Keratinocyte (primary cell): ENCODE measurements at regions not wholly inside any gene's neighbourhood (a gene's known extent, or its start where the extent isn't known, plus 50 kb on each side); places are given as distances from the start of the nearest gene placed in this dataset.

Source experiments
- DNase-seq: peaks from one replicate; pipeline ENCODE4 v3.0.0-alpha.2; 2011; ENCODE audit warnings: low read depth, missing footprints, low spot score
- FAIRE-seq: peaks from 2 replicates; lab custom pipeline; 2011; peaks lifted over from hg19 to GRCh38; lab: Jason Lieb, UNC
- H2AFZ ChIP-seq: 2 replicates; pipeline ENCODE4 v1.6.0; 2012; ENCODE audit warnings: low read length, control low read depth, inconsistent platforms; ENCODE audit not compliant: control insufficient read depth
- H3K27ac ChIP-seq: 2 replicates; pipeline ENCODE4 v1.5.1; 2011; ENCODE audit warnings: low read length; ENCODE audit not compliant: control insufficient read depth, insufficient read depth
- H3K27me3 ChIP-seq: 3 replicates; pipeline ENCODE4 v1.6.0; 2011; ENCODE audit warnings: low read length; ENCODE audit not compliant: control insufficient read depth, insufficient read depth; ENCODE audit errors: extremely low read depth
- H3K36me3 ChIP-seq, 2 experiments: 2 replicates in 1 of 2; 3 replicates in 1 of 2; pipeline ENCODE4 v1.5.1; 2011; ENCODE audit warnings: low read length in 2 of 2, mild to moderate bottlenecking in 1 of 2; ENCODE audit not compliant: control insufficient read depth in 2 of 2, insufficient read depth in 2 of 2; ENCODE audit errors: extremely low read depth in 1 of 2
- H3K4me1 ChIP-seq: 3 replicates; pipeline ENCODE4 v1.5.1; 2011; ENCODE audit warnings: low read length; ENCODE audit not compliant: control insufficient read depth, insufficient read depth; ENCODE audit errors: extremely low read depth
- H3K4me2 ChIP-seq: 3 replicates; pipeline ENCODE4 v1.6.0; 2011; ENCODE audit warnings: low read depth, low read length; ENCODE audit not compliant: control insufficient read depth, insufficient read depth; ENCODE audit errors: extremely low read depth
- H3K4me3 ChIP-seq, 3 experiments: fragments of 200-600 bp in 1 of 3; sonication (generic) in 1 of 3; 2 replicates in 2 of 3; 3 replicates in 1 of 3; pipeline ENCODE4 v1.5.1; 2011 to 2016; ENCODE audit warnings: low read length in 3 of 3, mild to moderate bottlenecking in 3 of 3, control low read depth in 2 of 3, inconsistent platforms in 1 of 3, low read depth in 1 of 3, mixed read lengths in 1 of 3, mixed run types in 1 of 3, moderate library complexity in 1 of 3; ENCODE audit not compliant: control insufficient read depth in 2 of 3, insufficient read depth in 2 of 3; ENCODE audit errors: extremely low read depth in 1 of 3
- H3K79me2 ChIP-seq: 2 replicates; pipeline ENCODE4 v1.6.0; 2012; ENCODE audit warnings: low read length; ENCODE audit not compliant: control insufficient read depth, insufficient read depth
- H3K9ac ChIP-seq: 3 replicates; pipeline ENCODE4 v1.6.0; 2011; ENCODE audit warnings: low read length; ENCODE audit not compliant: control insufficient read depth, insufficient read depth; ENCODE audit errors: extremely low read depth
- H3K9me1 ChIP-seq: 3 replicates; pipeline ENCODE4 v1.6.0; 2011; ENCODE audit warnings: low read length; ENCODE audit not compliant: control insufficient read depth, insufficient read depth; ENCODE audit errors: extremely low read depth
- H3K9me3 ChIP-seq: 2 replicates; pipeline ENCODE4 v1.5.1; 2012; ENCODE audit warnings: low read depth, low read length; ENCODE audit not compliant: control insufficient read depth
- H4K20me1 ChIP-seq: 3 replicates; pipeline ENCODE4 v1.6.0; 2011; ENCODE audit warnings: low read length; ENCODE audit not compliant: control insufficient read depth, insufficient read depth; ENCODE audit errors: extremely low read depth
- CTCF ChIP-seq, 3 experiments: IDR thresholded peaks in 1 of 3; conservative IDR thresholded peaks in 1 of 3; optimal IDR thresholded peaks in 1 of 3; 2 replicates in 2 of 3; 3 replicates in 1 of 3; pipeline versions ENCODE3 to v1.5.1; 2011; ENCODE audit warnings: low read length in 3 of 3, mild to moderate bottlenecking in 3 of 3, moderate library complexity in 2 of 3, control low read depth in 1 of 3, inconsistent platforms in 1 of 3; ENCODE audit not compliant: insufficient read depth in 2 of 3; ENCODE audit errors: extremely low read depth in 1 of 3
- EZH2 ChIP-seq: IDR thresholded peaks from one replicate; pipeline ENCODE4 v1.6.1; 2012; ENCODE audit warnings: inconsistent platforms, mild to moderate bottlenecking, low read length, moderate library complexity
- dilution Hi-C: fragments of 300-500 bp; cut with MboI; formaldehyde crosslinking; loops from one replicate; pipeline ENCODE4 v1.7.0; 2020; ENCODE audit warnings: low sequenced_read_pairs; ENCODE audit not compliant: extremely low pct_ligation_motif_present

GRCh38 chr2:2932692-2933305 is 444.8 kb downstream of the EIPR1 start:
- no peak for DNase-seq
- no peak overlapping the region for H2AFZ ChIP-seq
- no peak overlapping the region for H3K27ac ChIP-seq
- no peak for FAIRE-seq
- H3K79me2 ChIP-seq: no peaks in the 10 kb centered on the region
- H3K4me2 ChIP-seq: no peak overlapping the region
- no peaks in the 10 kb centered on the region for H3K36me3 ChIP-seq
- H4K20me1 ChIP-seq: no peaks in the 10 kb centered on the region
- TF ChIP-seq EZH2 (no peak), CTCF (optimal IDR thresholded peaks at IDR 0.05 in 1 of 3, IDR thresholded peaks at IDR 0.05 in 1 of 3, conservative IDR thresholded peaks at IDR 0.05 in 1 of 3; ENCODE audit: extremely low read depth in 1 of 3, insufficient read depth in 2 of 3, low read length in 3 of 3) (no peak)
- dilution Hi-C loops: no loop called here
- no peak overlapping the region for H3K4me3 ChIP-seq
- H3K27me3 ChIP-seq: no peaks in the 10 kb centered on the region
- H3K9me3 ChIP-seq: peaks cover 11% of the 10 kb centered on the region
- H3K9ac ChIP-seq: no peak overlapping the region
- H3K9me1 ChIP-seq: no peaks in the 10 kb centered on the region
- no peaks in the 10 kb centered on the region for H3K4me1 ChIP-seq

GRCh38 chr2:2932189-2932588 is 445.4 kb downstream of the EIPR1 start:
- TF ChIP-seq CTCF (optimal IDR thresholded peaks at IDR 0.05 in 1 of 3, IDR thresholded peaks at IDR 0.05 in 1 of 3, conservative IDR thresholded peaks at IDR 0.05 in 1 of 3; ENCODE audit: extremely low read depth in 1 of 3, insufficient read depth in 2 of 3, low read length in 3 of 3) (no peak), EZH2 (no peak)
- Histone ChIP-seq H3K27me3 (no peaks in the 10 kb centered on the region), H3K9me1 (no peaks in the 10 kb centered on the region), H3K9me3 (peaks cover 11% of the 10 kb centered on the region), H3K27ac (no peak overlapping the region), H3K9ac (no peak overlapping the region), H3K79me2 (no peaks in the 10 kb centered on the region), H4K20me1 (no peaks in the 10 kb centered on the region), H3K36me3 (no peaks in the 10 kb centered on the region), H3K4me1 (no peaks in the 10 kb centered on the region), H3K4me3 (no peak overlapping the region), H2AFZ (no peak overlapping the region), H3K4me2 (no peak overlapping the region)
- FAIRE-seq (no peak), DNase-seq (no peak)
- dilution Hi-C loops: no loop called here
